GM19043 (cell line): ENCODE measurements at regions not wholly inside any gene's neighbourhood (a gene's known extent, or its start where the extent isn't known, plus 50 kb on each side); places are given as distances from the start of the nearest gene placed in this dataset.
"Not testable (repeated sequence)": the region's sequence is repeated elsewhere in the genome, so short reads cannot be mapped to it uniquely, and the experiment has no call there.

Source experiments
- ATAC-seq: cut with Tn5 transposase; IDR thresholded peaks from one replicate; pipeline ENCODE4 v1.9.1; 2021; ENCODE audit warnings: low read depth; ENCODE audit not compliant: unreplicated experiment

GRCh38 chr1:60688221-60688620, 394.1 kb upstream of the NFIA start:
- not testable (repeated sequence) for ATAC-seq

GRCh38 chr1:60681095-60681860, 401.1 kb upstream of the NFIA start:
- no peak for ATAC-seq

GRCh38 chr1:60679524-60680375, 402.6 kb upstream of the NFIA start:
- ATAC-seq: no peak

GRCh38 chr1:60678802-60679201, 403.6 kb upstream of the NFIA start:
- no peak for ATAC-seq

- no peak for ATAC-seq
Measured at GRCh38 chr1:60678391-60678790, 404.0 kb upstream of the NFIA start.

GRCh38 chr1:60672449-60672848, 409.9 kb upstream of the NFIA start:
- no peak for ATAC-seq

- no peak for ATAC-seq
Measured at GRCh38 chr1:60670302-60670701, 412.1 kb upstream of the NFIA start.

GRCh38 chr1:60668585-60668984, 413.8 kb upstream of the NFIA start:
- ATAC-seq: no peak

- ATAC-seq: no peak
Measured at GRCh38 chr1:60665311-60665710, 417.1 kb upstream of the NFIA start.

GRCh38 chr1:60664086-60664625, 418.2 kb upstream of the NFIA start:
- no peak for ATAC-seq

- ATAC-seq: no peak
Measured at GRCh38 chr1:60662486-60663044, 419.8 kb upstream of the NFIA start.

- no peak for ATAC-seq
Measured at GRCh38 chr1:60657926-60658325, 424.4 kb upstream of the NFIA start.

GRCh38 chr1:60655679-60656355, 426.5 kb upstream of the NFIA start:
- ATAC-seq: no peak

GRCh38 chr1:60640033-60640551, 442.3 kb upstream of the NFIA start:
- not testable (repeated sequence) for ATAC-seq

GRCh38 chr1:60639287-60639686, 443.1 kb upstream of the NFIA start:
- ATAC-seq: no peak

- ATAC-seq: no peak
Measured at GRCh38 chr1:60637651-60638050, 444.7 kb upstream of the NFIA start.

GRCh38 chr1:60636946-60637345, 445.4 kb upstream of the NFIA start:
- ATAC-seq: no peak

GRCh38 chr1:60634106-60634505, 448.3 kb upstream of the NFIA start:
- no peak for ATAC-seq

- no peak for ATAC-seq
Measured at GRCh38 chr1:60622486-60622885, 459.9 kb upstream of the NFIA start.

- ATAC-seq: no peak
Measured at GRCh38 chr1:60621368-60621851, 461.0 kb upstream of the NFIA start.
